PC-9 (cell line): ENCODE measurements at regions not wholly inside any gene's neighbourhood (a gene's known extent, or its start where the extent isn't known, plus 50 kb on each side); places are given as distances from the start of the nearest gene placed in this dataset.

Experiments
- CTCF ChIP-seq: fragments of 200-600 bp; sonication (generic); conservative IDR thresholded peaks from 2 replicates; pipeline ENCODE4 v1.6.1; 2017; ENCODE audit warnings: mixed run types, antibody characterized with exemption, mild to moderate bottlenecking, moderate library complexity
- EZH2 ChIP-seq: fragments of 200-600 bp; sonication (generic); IDR thresholded peaks from 2 replicates; pipeline ENCODE4 v1.8.0; 2017; ENCODE audit warnings: antibody characterized with exemption, low read depth

DNA sequence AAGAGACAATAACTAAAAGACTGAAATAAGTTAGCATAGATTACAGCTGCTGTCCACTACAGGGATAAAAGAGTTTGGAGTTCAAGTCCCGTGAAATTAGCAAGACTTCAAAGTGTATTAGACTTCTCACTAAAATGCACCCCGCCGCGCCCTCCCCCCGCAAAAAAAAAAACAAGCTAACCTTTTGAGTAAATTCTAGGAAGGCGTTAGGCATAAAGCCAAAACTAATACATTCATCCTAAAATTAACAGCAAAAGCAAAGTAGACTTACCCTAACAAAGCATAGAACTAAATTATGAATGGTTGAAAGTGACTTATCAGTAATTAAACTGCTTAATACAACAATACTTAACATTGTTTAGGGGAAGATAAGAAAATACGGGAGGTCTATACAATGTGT, 581.0 kb upstream of the CHORDC1 start:
- TF ChIP-seq CTCF = no peak
- TF ChIP-seq EZH2 = no peak
